Heart left ventricle (tissue), 16 donors: ENCODE measurements at regions not wholly inside any gene's neighbourhood (a gene's known extent, or its start where the extent isn't known, plus 50 kb on each side); places are given as distances from the start of the nearest gene placed in this dataset.

Experiments used
- ATAC-seq, 4 donors: fragments of 200-7000 bp; cut with Tn5 transposase; one replicate each; pipeline ENCODE4 v1.9.1; 2020 to 2022; ENCODE audit warnings: moderate library complexity in 4 of 4, mild to moderate bottlenecking in 3 of 4, moderate number of reproducible peaks in 1 of 4
- DNase-seq, 5 donors: peaks; one replicate each; pipeline ENCODE4 v3.0.0-alpha.2; 2020
- H3K27ac ChIP-seq, 12 donors: fragments of 200-600 bp; sonication (generic) in 4 of 12; one replicate each; pipeline versions ENCODE4 v1.5.0 to v1.8.0; 2016 to 2022; ENCODE audit warnings: mild to moderate bottlenecking in 2 of 12
- H3K27me3 ChIP-seq, 9 donors: fragments of 200-600 bp; sonication (generic) in 2 of 9; one replicate each; pipeline versions ENCODE4 v1.5.1 to v1.8.0; 2016 to 2022; ENCODE audit warnings: mild to moderate bottlenecking in 3 of 9
- H3K36me3 ChIP-seq, 9 donors: fragments of 200-600 bp; sonication (generic) in 2 of 9; one replicate each; pipeline versions ENCODE4 v1.5.0 to v1.8.0; 2018 to 2022; ENCODE audit warnings: mild to moderate bottlenecking in 2 of 9
- H3K4me1 ChIP-seq, 12 donors: fragments of 200-600 bp; sonication (generic) in 4 of 12; one replicate each; pipeline versions ENCODE4 v1.5.0 to v1.8.0; 2016 to 2022; ENCODE audit warnings: mild to moderate bottlenecking in 3 of 12
- H3K4me3 ChIP-seq, 12 donors: fragments of 200-600 bp; sonication (generic) in 4 of 12; one replicate each; pipeline versions ENCODE4 v1.5.0 to v1.8.0; 2017 to 2022; ENCODE audit warnings: mild to moderate bottlenecking in 9 of 12, moderate library complexity in 4 of 12
- H3K9me3 ChIP-seq, 12 donors: fragments of 200-600 bp; sonication (generic) in 4 of 12; one replicate each; pipeline versions ENCODE4 v1.5.0 to v1.8.0; 2016 to 2022; ENCODE audit warnings: mild to moderate bottlenecking in 1 of 12
- CTCF ChIP-seq, 12 donors: fragments of 200-600 bp; sonication (generic) in 4 of 12; IDR thresholded peaks; one replicate each; pipeline versions ENCODE4 v1.5.0 to v1.8.0; 2018 to 2022; ENCODE audit warnings: antibody characterized with exemption in 12 of 12, mild to moderate bottlenecking in 5 of 12
- POLR2A ChIP-seq, 2 donors: fragments of 450-650 bp; IDR thresholded peaks; one replicate each; pipeline ENCODE4 v1.6.1; 2017; ENCODE audit warnings: antibody characterized with exemption in 2 of 2, mild to moderate bottlenecking in 2 of 2, moderate library complexity in 2 of 2
- WGBS, 4 donors: extraction: QIAGEN DNeasy Blood & Tissue Kit in 2 of 4; methylation state at CpG; one replicate each; pipeline versions ENCODE4 v1.1.5 to v1.1.7; 2013 to 2018; 5-methylcytosine and 5-hydroxymethylcytosine counted together
- intact Hi-C, 10 donors: fragments of 100-400 bp; cut with DNase I; formaldehyde crosslinking; loops; one replicate each; pipeline versions ENCODE4 v1.11.1 to v1.14.2; 2022
- donor health status: ischemic (EF 13 %, LVEDD 7.1; RV severe dilation, severe dysfunction).
- donor health status: healthy with polysubstance abuse.
- donor health status: DM: no; HTN: yes; CAD: no.
- donor health status: DM: no; HTN: no; CAD: no.
- donor health status: ischemic (EF 25% LVEDD 6.9; RV normal size, moderate dysfunction).
- donor health status: ischemic (EF 25% LVEDD 5.7; RV mildly dilated, moderate dysfunction).
- donor health status: healthy.
- donor health status: DM: yes; HTN: yes; CAD: no.
- donor health status: ischemic (EF 35%, LVEDD 5.7; RV mildly dilated, moderate dysfunction).
- donor health status: nonischemic (EF 11% LVEDD 7.7; RV severe dilation, severe dysfunction).
- donor health status: DM: yes; HTN: yes; CAD: no.
- donor health status: PGD.
- donor health status: ischemic (EF 29% LVEDD 5.4; RV normal size, mild dysfunction).
- donor health status: nonischemic (EF 23%, LVEDD 6.1; RV moderate dilation, normal function).

DNA sequence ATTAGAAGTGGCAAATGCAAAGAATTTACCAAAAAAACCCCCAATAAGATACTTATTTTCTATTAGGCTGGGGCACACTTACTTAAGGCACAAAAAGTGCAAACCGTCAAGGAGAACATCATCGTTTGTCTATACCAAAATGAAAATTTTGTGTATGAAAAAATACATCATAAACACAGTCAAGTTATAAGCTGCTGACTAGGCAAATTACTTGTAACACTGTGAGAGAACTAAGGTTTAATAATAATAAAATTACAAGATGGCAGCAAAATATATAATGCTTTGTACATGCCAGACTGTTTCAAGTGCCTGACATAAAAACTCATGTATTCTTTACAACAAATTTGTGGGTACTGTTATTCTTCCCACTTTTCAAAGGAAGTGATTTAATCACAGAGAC lies 297.2 kb upstream of the CRBN start:
- no peaks in the 10 kb centered on the region for H3K27me3 ChIP-seq
- no peaks in the 10 kb centered on the region for H3K4me1 ChIP-seq
- ATAC-seq (no peak), DNase-seq (no peak)
- no peak overlapping the region for H3K27ac ChIP-seq
- no peak overlapping the region for H3K4me3 ChIP-seq
- no peaks in the 10 kb centered on the region for H3K36me3 ChIP-seq
- WGBS, 4 donors, result 79 to 86% (median 84%) methylated on average over 2 of the region's 2 CpGs
- no peaks in the 10 kb centered on the region for H3K9me3 ChIP-seq
- TF ChIP-seq POLR2A (IDR thresholded peaks at IDR 0.05), result no peak
- no peak for TF ChIP-seq CTCF (IDR thresholded peaks at IDR 0.05)
- intact Hi-C loops, result no loop called here

GRCh38 chr3:3468596-3468995 lies 289.1 kb upstream of the CRBN start:
- ATAC-seq (no peak), DNase-seq (no peak)
- Histone ChIP-seq H3K27ac (no peak overlapping the region), H3K27me3 (no peaks in the 10 kb centered on the region), H3K4me1 (no peaks in the 10 kb centered on the region), H3K36me3 (no peaks in the 10 kb centered on the region), H3K9me3 (peaks cover 0 to 3% (median 0%) of the 10 kb centered on the region in 12 donors), H3K4me3 (no peak overlapping the region)
- intact Hi-C loops, result no loop called here
- 30 to 44% (median 38%) methylated on average over 2 of the region's 2 CpGs for WGBS, 4 donors
- TF ChIP-seq CTCF (IDR thresholded peaks at IDR 0.05) (no peak), POLR2A (IDR thresholded peaks at IDR 0.05) (no peak)

DNA sequence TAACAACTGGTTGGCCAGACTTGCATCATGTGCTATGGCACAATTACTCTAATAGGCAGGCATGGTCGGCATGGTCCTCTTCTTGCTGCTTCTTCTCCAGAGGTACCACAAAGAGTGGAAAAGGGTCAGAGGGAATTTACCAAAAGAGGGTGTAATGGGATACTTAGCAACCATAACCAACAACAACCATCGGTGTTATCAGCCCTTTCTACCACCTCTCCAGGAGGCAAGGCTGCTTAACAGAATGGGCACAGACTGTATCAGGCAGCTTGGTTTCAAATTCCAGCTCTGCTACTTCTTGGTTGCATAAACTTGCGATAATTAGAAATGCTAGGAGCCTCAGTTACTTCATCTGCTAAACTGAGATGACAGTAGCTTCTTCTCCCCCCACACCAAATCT lies 284.6 kb upstream of the CRBN start:
- no peak for TF ChIP-seq CTCF (IDR thresholded peaks at IDR 0.05)
- TF ChIP-seq POLR2A (IDR thresholded peaks at IDR 0.05), result no peak
- Histone ChIP-seq H3K4me1 (no peaks in the 10 kb centered on the region), H3K36me3 (no peaks in the 10 kb centered on the region), H3K27me3 (no peaks in the 10 kb centered on the region), H3K4me3 (no peak overlapping the region), H3K27ac (no peak overlapping the region), H3K9me3 (peaks cover 0 to 3% (median 0%) of the 10 kb centered on the region in 12 donors)
- intact Hi-C loops, result no loop called here
- DNase-seq (no peak), ATAC-seq (no peak)
- WGBS, 4 donors, result 39 to 58% (median 41%) methylated on average over 3 of the region's 3 CpGs

DNA sequence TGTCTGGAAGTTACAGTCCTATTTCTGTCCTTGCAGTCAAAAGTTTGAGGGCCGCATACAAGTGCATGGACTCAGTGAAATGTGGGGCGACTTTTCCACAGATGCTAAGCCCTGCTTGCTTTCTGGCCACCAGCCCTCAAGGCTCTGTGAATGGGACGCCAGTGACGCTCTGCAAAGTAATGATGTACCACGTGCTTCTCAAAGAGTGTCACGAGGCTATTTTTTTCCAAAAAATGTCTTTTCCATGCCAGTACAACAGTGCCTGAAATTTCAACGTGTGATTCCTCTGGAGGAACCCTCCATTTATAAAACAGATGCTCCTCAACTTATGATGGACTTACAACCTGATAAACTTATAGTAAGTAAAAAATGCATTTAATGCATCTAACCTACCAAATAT lies 281.8 kb upstream of the CRBN start:
- no peak overlapping the region for H3K27ac ChIP-seq
- no peak overlapping the region for H3K4me3 ChIP-seq
- WGBS, 4 donors, result 75 to 83% (median 81%) methylated on average over 7 of the region's 7 CpGs
- TF ChIP-seq POLR2A (IDR thresholded peaks at IDR 0.05), result no peak
- no peak for TF ChIP-seq CTCF (IDR thresholded peaks at IDR 0.05)
- H3K27me3 ChIP-seq, result no peaks in the 10 kb centered on the region
- no peak for ATAC-seq
- peaks cover 0 to 3% (median 0%) of the 10 kb centered on the region in 12 donors for H3K9me3 ChIP-seq
- intact Hi-C loops, result no loop called here
- no peak for DNase-seq
- no peaks in the 10 kb centered on the region for H3K4me1 ChIP-seq
- no peaks in the 10 kb centered on the region for H3K36me3 ChIP-seq
